T47D (cell line): ENCODE measurements at regions not wholly inside any gene's neighbourhood (a gene's known extent, or its start where the extent isn't known, plus 50 kb on each side); places are given as distances from the start of the nearest gene placed in this dataset.

Experiments used
- DNase-seq, 2 experiments: peaks; one replicate each; pipeline versions ENCODE4 v3.0.0 to v3.0.0-alpha.2; 2011 to 2012; ENCODE audit warnings: low read depth in 1 of 2, low spot score in 1 of 2
- JUND ChIP-seq: IDR thresholded peaks from 2 replicates; pipeline ENCODE4 v1.6.1; 2012; ENCODE audit warnings: low read depth
- in situ Hi-C: cut with HindIII; loops from 2 replicates; pipeline ENCODE4 v1.10.0; 2016; ENCODE audit warnings: low sequenced_read_pairs, low pct_unique_long_range_greater_than_20kb

DNA sequence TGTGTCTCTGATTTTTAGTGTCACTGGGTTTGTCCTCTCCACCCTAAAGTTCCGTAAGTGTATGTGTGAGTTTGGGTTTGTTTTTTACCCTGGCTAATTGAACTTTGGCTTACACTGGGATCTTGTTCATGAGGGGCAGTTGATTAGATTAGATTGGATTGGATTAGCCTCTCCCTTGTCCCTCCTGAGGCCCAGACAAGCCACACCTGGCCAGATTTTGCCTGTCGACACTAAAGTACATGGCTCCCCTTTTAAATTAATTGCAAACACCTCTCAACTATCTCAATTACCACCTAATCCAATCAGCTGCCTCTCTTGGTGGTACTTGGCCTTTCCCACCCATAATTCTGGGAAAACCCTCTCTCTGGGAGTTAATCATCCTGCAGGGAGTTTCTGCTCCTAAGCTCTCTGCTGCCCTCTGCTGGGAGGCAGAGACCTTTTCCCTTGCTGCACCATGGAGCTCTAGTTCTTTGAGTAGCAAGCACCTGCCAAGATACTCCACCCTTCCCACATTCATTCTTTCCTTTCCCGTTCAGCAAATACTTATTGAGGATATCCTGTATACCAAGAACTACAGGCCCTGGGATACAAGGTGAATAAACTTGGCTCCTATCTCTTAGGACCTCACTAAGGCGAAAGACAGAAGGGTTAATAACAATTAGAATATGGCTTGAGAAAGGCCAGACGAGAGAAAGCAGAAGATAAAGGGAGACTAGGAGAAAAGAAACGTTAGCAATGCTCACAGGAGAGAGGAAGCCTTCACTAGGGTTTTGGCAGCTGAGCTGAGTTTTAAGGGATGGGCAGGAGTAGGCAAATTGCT, 60.0 kb upstream of the MPHOSPH6 start:
- peak; percentile 54 to 92 for DNase-seq
- TF ChIP-seq JUND: no peak
- in situ Hi-C loops: no loop called here

DNA sequence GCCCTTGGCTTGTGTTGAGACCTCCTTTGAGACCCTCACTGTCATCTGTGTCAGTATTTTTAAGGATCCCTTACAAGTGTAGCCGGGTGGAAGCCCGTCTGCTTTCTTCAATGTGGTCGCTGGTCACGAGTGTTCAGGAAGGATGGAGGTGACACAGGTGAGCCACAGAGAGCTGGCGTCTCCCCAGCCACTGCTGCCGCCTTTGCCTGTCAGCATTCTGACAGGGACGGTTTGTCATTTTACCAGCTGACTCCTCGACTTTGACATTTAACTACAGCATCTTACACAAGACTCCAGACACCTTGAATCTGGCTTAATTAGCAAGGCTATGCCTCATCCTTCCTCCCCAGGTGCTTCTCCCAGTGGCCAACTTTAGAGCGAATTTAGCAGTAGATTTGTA, 56.3 kb upstream of the MPHOSPH6 start:
- in situ Hi-C loops: no loop called here
- TF ChIP-seq JUND: no peak
- no peak for DNase-seq

DNA sequence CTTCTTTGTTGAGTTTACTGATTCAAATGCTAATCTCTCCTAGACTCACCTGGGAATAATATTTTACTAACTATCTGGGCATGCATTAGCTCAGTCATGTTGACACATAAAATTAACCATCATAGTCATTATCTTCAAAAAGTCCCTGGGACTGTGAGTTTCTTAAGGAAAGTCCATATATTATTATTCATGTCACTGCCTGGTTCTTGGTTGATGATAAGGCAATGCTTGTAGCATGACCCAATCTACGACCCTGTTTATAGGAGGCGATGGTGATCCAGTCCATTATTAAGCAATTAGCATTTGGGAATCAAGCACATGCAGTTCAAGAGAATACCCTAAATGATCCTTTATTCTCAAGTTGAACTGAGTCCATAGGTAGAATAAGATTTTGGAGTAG, 54.8 kb upstream of the MPHOSPH6 start:
- DNase-seq: no peak
- in situ Hi-C loops: no loop called here
- no peak for TF ChIP-seq JUND

DNA sequence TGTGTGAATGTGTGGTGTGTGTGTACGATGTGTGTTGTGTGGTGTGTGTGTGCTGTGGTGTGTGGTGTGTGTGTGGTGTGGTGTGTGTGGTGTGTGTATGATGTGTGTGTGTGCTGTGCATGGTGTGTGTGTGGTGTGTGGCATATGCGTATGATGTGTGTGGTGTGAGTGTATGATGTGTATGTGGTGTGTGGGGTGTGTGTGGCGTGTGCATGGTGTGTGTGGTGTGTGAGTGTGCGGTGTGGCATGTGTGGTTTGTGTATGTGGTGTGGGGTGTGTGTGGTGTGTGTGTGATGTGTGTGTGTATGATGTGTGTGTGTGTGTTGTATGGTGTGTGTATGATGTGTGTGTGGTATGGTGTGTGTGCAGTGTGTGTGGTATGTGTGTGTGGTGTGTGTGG, 50.5 kb upstream of the MPHOSPH6 start:
- no peak for TF ChIP-seq JUND
- in situ Hi-C loops: no loop called here
- DNase-seq: no peak
